ENCODE measurements at regions not wholly inside any gene's neighbourhood (a gene's known extent, or its start where the extent isn't known, plus 50 kb on each side); places are given as distances from the start of the nearest gene placed in this dataset.

GRCh38 chr7:41886262-41886900 lies 183.5 kb upstream of the INHBA start:
- no peak overlapping the region for H3K4me3 ChIP-seq (ENCODE audit: low read length)
- POLR2A ChIA-PET = no interaction called here
- no peaks in the 10 kb centered on the region for H3K36me3 ChIP-seq (ENCODE audit: insufficient read depth, low read length)
- no peaks in the 10 kb centered on the region for H3K9me3 ChIP-seq (ENCODE audit: control insufficient read depth in 1 of 2, insufficient read depth in 1 of 2, low read length in 2 of 2)
- intact Hi-C loops (cut with DNase I, micrococcal nuclease) = no loop called here
- H3K27ac ChIP-seq (ENCODE audit: low read depth in 1 of 2, low read length in 2 of 2) = no peak overlapping the region
- H3K4me1 ChIP-seq (ENCODE audit: insufficient read depth, low read length) = peaks cover 16% of the 10 kb centered on the region
- no peak overlapping the region for H3K27ac Mint-ChIP-seq
- ATAC-seq (ENCODE audit: poor library complexity) (no peak), DNase-seq (peak in 2 of 14 experiments; percentile 39 to 42)
- H3K4me1 Mint-ChIP-seq (ENCODE audit: low read depth) = peaks cover 18% of the 10 kb centered on the region
- H3K9me3 Mint-ChIP-seq = no peaks in the 10 kb centered on the region
- no peaks in the 10 kb centered on the region for H3K27me3 Mint-ChIP-seq
- no peak for TF ChIP-seq CTCF (IDR thresholded peaks at IDR 0.05)
- no peak overlapping the region for H3K4me3 Mint-ChIP-seq
- CTCF ChIA-PET = no interaction called here
- peaks cover 7% of the 10 kb centered on the region for H3K36me3 Mint-ChIP-seq (ENCODE audit: low read depth)
- H3K27me3 ChIP-seq (ENCODE audit: control insufficient read depth in 1 of 2, insufficient read depth in 2 of 2, low read length in 2 of 2) = no peaks in the 10 kb centered on the region

- no peaks in the 10 kb centered on the region for H3K9me3 Mint-ChIP-seq
- Histone ChIP-seq H3K4me1 (ENCODE audit: insufficient read depth, low read length) (peaks cover 17% of the 10 kb centered on the region), H3K27ac (ENCODE audit: low read depth in 1 of 2, low read length in 2 of 2) (no peak overlapping the region), H3K9me3 (ENCODE audit: control insufficient read depth in 1 of 2, insufficient read depth in 1 of 2, low read length in 2 of 2) (no peaks in the 10 kb centered on the region), H3K27me3 (ENCODE audit: control insufficient read depth in 1 of 2, insufficient read depth in 2 of 2, low read length in 2 of 2) (no peaks in the 10 kb centered on the region), H3K4me3 (ENCODE audit: low read length) (no peak overlapping the region), H3K36me3 (ENCODE audit: insufficient read depth, low read length) (no peaks in the 10 kb centered on the region)
- ChIA-PET POLR2A (no interaction called here), CTCF (no interaction called here)
- H3K36me3 Mint-ChIP-seq (ENCODE audit: low read depth) = peaks cover 11% of the 10 kb centered on the region
- ATAC-seq (ENCODE audit: poor library complexity) (no peak), DNase-seq (no peak)
- H3K4me3 Mint-ChIP-seq = no peak overlapping the region
- H3K27me3 Mint-ChIP-seq = no peaks in the 10 kb centered on the region
- H3K27ac Mint-ChIP-seq = no peak overlapping the region
- intact Hi-C loops (cut with DNase I, micrococcal nuclease) = no loop called here
- H3K4me1 Mint-ChIP-seq (ENCODE audit: low read depth) = peaks cover 20% of the 10 kb centered on the region
- TF ChIP-seq CTCF (IDR thresholded peaks at IDR 0.05) = no peak
Observed at GRCh38 chr7:41885748-41886147, 182.9 kb upstream of the INHBA start.

- no peaks in the 10 kb centered on the region for H3K9me3 Mint-ChIP-seq
- no peak for TF ChIP-seq CTCF (IDR thresholded peaks at IDR 0.05)
Observed at GRCh38 chr7:41885078-41885477, 182.2 kb upstream of the INHBA start.

More at GRCh38 chr7:41885078-41885477, 182.2 kb upstream of the INHBA start:
- no peak overlapping the region for H3K27ac ChIP-seq (ENCODE audit: low read depth in 1 of 2, low read length in 2 of 2)
- peaks cover 17% of the 10 kb centered on the region for H3K4me1 ChIP-seq (ENCODE audit: insufficient read depth, low read length)
- no peaks in the 10 kb centered on the region for H3K9me3 ChIP-seq (ENCODE audit: control insufficient read depth in 1 of 2, insufficient read depth in 1 of 2, low read length in 2 of 2)
- CTCF ChIA-PET = no interaction called here
- no peak overlapping the region for H3K27ac Mint-ChIP-seq
- no peaks in the 10 kb centered on the region for H3K27me3 ChIP-seq (ENCODE audit: control insufficient read depth in 1 of 2, insufficient read depth in 2 of 2, low read length in 2 of 2)
- DNase-seq = no peak
- H3K27me3 Mint-ChIP-seq = no peaks in the 10 kb centered on the region
- no peak overlapping the region for H3K4me3 Mint-ChIP-seq
- POLR2A ChIA-PET = no interaction called here
- peaks cover 11% of the 10 kb centered on the region for H3K36me3 Mint-ChIP-seq (ENCODE audit: low read depth)
- H3K4me3 ChIP-seq (ENCODE audit: low read length) = no peak overlapping the region
- H3K4me1 Mint-ChIP-seq (ENCODE audit: low read depth) = peaks cover 20% of the 10 kb centered on the region
- no peaks in the 10 kb centered on the region for H3K36me3 ChIP-seq (ENCODE audit: insufficient read depth, low read length)
- intact Hi-C loops (cut with DNase I, micrococcal nuclease) = no loop called here
- ATAC-seq (ENCODE audit: poor library complexity) = no peak
